NT2/D1 (cell line): ENCODE measurements at regions not wholly inside any gene's neighbourhood (a gene's known extent, or its start where the extent isn't known, plus 50 kb on each side); places are given as distances from the start of the nearest gene placed in this dataset.

Source experiments
- SUZ12 ChIP-seq: IDR thresholded peaks from 2 replicates; pipeline ENCODE4 v1.6.1; 2011; ENCODE audit not compliant: insufficient read length, insufficient read depth; ENCODE audit errors: extremely low read depth
- YY1 ChIP-seq: IDR thresholded peaks from 2 replicates; pipeline ENCODE4 v1.6.1; 2011; ENCODE audit not compliant: insufficient read length, insufficient read depth
- ZNF274 ChIP-seq: IDR thresholded peaks from 2 replicates; pipeline ENCODE4 v1.6.1; 2011; ENCODE audit warnings: mild to moderate bottlenecking, low read depth, low read length

DNA sequence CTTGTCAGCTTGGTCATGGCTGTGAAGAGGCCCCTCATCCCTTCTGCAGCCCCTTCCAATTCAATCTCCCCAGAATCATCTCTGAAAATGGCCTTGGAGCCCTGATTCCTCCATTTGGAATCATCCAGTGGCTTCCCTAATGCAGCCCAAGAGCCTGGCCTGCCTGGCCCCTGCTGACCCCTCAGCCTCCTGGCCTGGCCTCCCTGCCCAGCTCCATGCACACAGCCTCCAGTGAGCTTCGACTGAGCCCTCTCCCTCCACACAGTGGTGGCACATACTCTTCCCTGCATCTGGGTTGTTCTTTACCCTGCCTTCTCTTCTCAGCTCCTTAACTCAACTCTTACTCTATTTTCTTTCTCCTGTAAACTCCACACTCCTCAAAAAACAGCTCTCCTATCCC, 120.9 kb downstream of the ANKRD60 start:
- TF ChIP-seq SUZ12 (no peak), YY1 (no peak), ZNF274 (no peak)
